ENCODE measurements at regions not wholly inside any gene's neighbourhood (a gene's known extent, or its start where the extent isn't known, plus 50 kb on each side); places are given as distances from the start of the nearest gene placed in this dataset.

- Histone ChIP-seq H3K9me3 (no peaks in the 10 kb centered on the region), H3K4me1 (ENCODE audit: low read depth) (no peaks in the 10 kb centered on the region), H3K36me3 (ENCODE audit: low read depth) (no peaks in the 10 kb centered on the region), H3K4me3 (no peak overlapping the region)
- TF ChIP-seq CTCF (IDR thresholded peaks at IDR 0.05): no peak
- ATAC-seq (no peak), DNase-seq (no peak)
- intact Hi-C loops (cut with DNase I, micrococcal nuclease): no loop called here
Observed at GRCh38 chr5:93240228-93240834, 340.7 kb downstream of the NR2F1-AS1 start.

- Histone ChIP-seq H3K4me3 (no peak overlapping the region), H3K36me3 (ENCODE audit: low read depth) (no peaks in the 10 kb centered on the region), H3K4me1 (ENCODE audit: low read depth) (no peaks in the 10 kb centered on the region), H3K9me3 (no peaks in the 10 kb centered on the region)
- DNase-seq (no peak), ATAC-seq (no peak)
- intact Hi-C loops (cut with DNase I, micrococcal nuclease): no loop called here
- TF ChIP-seq CTCF (IDR thresholded peaks at IDR 0.05): no peak
Observed at GRCh38 chr5:93236807-93237421, 344.1 kb downstream of the NR2F1-AS1 start.

- Histone ChIP-seq H3K36me3 (ENCODE audit: low read depth) (no peaks in the 10 kb centered on the region), H3K4me3 (no peak overlapping the region), H3K4me1 (ENCODE audit: low read depth) (no peaks in the 10 kb centered on the region), H3K9me3 (no peaks in the 10 kb centered on the region)
- DNase-seq (no peak), ATAC-seq (no peak)
- no peak for TF ChIP-seq CTCF (IDR thresholded peaks at IDR 0.05)
- intact Hi-C loops (cut with DNase I, micrococcal nuclease): no loop called here
Observed at GRCh38 chr5:93235761-93236160, 345.3 kb downstream of the NR2F1-AS1 start.

DNA sequence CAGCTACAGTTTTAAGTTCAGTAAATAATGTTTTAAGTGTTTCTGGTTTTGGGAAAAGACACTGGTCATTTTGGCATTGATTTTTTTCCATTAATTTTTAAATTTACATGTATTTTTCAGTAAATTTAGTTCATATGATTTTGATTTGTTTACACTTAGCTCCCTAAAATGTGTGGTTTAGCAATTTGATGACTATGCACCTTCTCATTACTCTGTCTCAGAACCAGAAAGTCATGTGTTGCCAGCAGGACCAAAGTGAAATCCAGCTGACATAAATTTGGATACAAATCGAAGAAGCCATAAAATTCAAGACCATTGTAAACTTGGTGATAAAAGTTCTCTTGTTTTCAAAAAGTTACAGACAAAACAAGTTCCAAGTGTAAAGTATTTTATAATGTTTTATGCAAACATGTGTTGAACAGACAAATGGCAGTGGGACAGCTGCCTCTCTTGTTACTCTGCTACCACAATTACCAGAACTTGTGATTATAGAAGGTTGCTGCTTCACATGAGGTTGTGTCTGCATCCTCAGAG lies 354.8 kb downstream of the NR2F1-AS1 start:
- Histone ChIP-seq H3K36me3 (ENCODE audit: low read depth) (no peaks in the 10 kb centered on the region), H3K9me3 (no peaks in the 10 kb centered on the region), H3K4me1 (ENCODE audit: low read depth) (no peaks in the 10 kb centered on the region), H3K4me3 (no peak overlapping the region)
- no peak for DNase-seq
- TF ChIP-seq CTCF (IDR thresholded peaks at IDR 0.05): no peak
- intact Hi-C loops (cut with DNase I, micrococcal nuclease): no loop called here
- no peak for ATAC-seq

DNA sequence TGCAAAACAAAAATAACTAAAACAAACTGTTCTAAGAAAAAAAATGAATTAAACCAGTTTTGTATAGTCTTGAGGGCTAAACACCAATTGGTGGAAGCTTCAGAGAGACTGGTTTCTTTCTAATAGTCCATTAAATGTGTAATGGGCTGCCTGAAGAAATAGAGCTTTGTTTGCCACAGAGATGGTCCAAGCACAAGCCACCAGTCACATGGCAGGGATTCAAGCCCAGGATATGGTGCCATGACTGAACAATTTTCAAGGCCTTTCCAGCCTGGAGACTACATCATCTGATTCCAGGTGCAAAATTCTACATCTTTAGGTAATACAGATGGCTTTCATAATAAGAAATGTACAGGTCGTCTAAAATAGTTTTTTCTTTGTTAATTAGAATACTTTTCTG lies 355.3 kb downstream of the NR2F1-AS1 start:
- intact Hi-C loops (cut with DNase I, micrococcal nuclease): no loop called here
- no peaks in the 10 kb centered on the region for H3K9me3 ChIP-seq
- H3K36me3 ChIP-seq (ENCODE audit: low read depth): no peaks in the 10 kb centered on the region
- H3K4me3 ChIP-seq: no peak overlapping the region
- ATAC-seq: no peak
- H3K4me1 ChIP-seq (ENCODE audit: low read depth): no peaks in the 10 kb centered on the region
- no peak for DNase-seq
- TF ChIP-seq CTCF (IDR thresholded peaks at IDR 0.05): no peak

Data from mucosa of descending colon (tissue), 3 donors.